HG03558 (cell line): ENCODE measurements at regions not wholly inside any gene's neighbourhood (a gene's known extent, or its start where the extent isn't known, plus 50 kb on each side); places are given as distances from the start of the nearest gene placed in this dataset.
"Not testable (repeated sequence)": the region's sequence is repeated elsewhere in the genome, so short reads cannot be mapped to it uniquely, and the experiment has no call there.

ENCODE experiments used
- ATAC-seq: cut with Tn5 transposase; IDR thresholded peaks from one replicate; pipeline ENCODE4 v1.9.1; 2021; ENCODE audit warnings: moderate number of reproducible peaks; ENCODE audit not compliant: unreplicated experiment; ENCODE audit errors: extremely low read depth

DNA sequence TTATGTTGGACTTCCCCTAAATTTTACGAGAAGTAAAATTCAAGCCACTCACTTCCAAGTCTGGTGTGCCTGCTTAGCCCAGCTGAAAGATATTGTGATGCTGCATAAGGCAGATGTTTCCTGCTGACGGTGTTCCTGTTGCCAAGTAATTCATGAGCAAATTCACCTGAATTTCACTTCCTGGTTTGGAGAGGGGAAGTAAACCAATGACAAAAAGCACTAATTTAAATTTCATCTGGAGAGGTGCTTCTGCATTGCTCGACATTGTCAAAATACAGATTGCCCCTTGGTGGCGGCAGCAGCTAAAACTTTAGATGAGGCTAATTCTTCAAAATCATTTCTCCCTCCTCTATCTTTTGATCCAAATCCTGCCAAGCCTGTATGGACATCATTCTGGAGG, 281.1 kb downstream of the AACS start:
- no peak for ATAC-seq

DNA sequence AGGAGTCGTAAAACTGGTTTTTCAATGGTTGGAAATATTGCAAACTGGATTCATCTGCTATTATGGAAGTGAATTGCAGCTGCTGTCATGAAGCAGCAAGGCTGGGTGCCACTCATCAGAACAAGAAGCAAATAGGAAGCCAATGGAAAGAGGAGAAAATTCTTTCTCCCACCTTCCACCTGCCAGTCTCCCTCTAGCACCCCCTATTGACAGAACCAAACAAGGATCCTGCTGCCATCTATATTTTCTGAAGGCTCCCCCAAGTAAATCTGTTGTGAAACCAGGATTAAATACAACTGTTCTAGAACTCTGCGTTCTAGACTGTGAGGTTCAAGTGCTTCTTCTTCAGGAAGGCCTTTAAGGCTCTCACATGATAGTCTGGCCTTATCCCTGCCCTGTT, 286.6 kb downstream of the AACS start:
- no peak for ATAC-seq

DNA sequence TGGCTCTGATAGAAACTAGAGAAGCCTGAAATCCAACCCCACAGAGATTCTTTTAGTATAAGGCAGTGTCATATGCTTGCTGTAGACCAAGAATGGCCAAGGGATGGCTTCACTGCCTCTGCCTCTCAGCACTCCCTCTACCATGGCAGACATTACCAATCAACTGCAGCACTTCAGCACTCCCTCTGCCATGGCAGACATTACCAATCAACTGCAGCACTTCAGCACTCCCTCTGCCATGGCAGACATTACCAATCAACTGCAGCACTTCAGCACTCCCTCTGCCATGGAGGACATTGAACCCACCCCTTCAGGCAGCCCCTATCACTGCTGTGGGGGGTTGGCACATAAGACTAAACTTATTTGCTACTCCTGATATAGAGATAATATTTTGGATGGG, 287.8 kb downstream of the AACS start:
- not testable (repeated sequence) for ATAC-seq

DNA sequence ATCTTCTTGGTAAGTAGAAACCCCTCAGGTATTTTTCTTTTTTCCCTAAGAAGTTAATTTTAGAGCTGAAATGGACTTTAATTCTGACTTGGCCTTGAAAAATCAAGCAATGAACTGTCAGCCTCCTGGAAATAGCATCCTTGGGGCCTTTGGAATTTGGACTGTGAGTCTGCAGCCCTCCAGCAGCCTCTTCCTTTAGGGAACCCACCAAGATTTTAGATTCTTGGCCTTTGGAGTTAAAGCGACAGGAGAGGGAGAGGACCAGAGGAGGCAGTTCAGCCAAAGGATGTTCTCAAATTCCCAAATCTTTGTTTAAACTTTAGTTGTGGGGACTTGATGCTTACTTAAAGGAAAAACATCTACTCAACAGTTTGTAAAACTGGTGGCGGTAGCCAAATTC, 288.6 kb downstream of the AACS start:
- no peak for ATAC-seq

DNA sequence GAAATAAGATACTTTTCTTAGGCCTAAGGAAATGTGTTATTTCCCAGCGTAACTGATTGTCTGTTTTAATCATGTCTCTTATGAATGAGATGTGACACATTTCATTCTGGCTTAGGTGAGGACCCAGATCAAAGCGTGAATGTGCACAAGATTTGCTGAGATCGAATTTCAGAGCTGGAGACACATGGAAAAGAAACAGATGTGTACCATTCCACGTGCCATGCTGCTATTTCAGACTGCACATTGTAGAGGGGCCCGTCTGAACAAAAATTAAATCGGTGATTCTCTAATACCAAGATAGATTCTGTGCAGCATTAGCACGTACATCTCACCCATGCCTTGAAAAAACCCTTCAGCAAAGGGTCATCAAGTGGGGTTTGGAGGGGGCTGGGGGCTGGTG, 290.4 kb downstream of the AACS start:
- no peak for ATAC-seq

DNA sequence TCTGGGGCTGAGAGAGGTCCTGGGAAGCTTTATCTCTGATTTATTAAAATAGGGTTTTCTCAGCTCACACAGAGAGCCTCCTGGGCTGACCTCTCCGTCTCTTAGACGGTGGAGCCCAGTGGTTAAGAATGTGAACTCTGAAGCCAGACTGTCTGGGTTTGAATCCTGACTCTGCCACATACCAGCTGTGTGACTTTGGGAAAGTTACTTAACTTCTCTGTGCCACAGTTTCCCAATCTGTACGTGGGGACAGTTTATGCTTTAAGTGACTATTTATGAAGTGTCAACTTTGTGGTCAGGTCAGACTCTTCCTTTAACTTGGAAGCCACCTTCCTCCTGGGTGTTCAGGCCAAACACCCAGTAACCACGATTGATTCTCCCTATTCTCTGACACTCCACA, 290.9 kb downstream of the AACS start:
- no peak for ATAC-seq

DNA sequence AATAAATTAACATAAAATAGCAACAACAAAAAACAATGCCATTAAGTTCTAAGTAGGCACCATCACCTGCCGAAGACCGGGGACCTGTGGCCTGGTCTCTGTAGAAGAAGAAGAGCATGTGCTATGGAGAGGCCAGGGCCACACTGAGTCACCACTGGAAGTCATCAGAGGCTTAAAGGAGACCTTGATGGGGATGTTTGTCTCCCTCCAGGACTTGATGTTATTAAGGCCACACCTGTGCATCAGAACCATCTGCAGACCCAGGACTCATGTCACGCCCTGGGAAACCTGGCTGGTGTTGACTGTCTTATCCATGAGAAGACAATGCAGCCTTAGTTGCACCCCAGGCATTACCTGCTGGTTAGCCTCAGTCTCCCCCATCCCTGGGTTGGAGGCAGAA, 292.3 kb downstream of the AACS start:
- no peak for ATAC-seq

DNA sequence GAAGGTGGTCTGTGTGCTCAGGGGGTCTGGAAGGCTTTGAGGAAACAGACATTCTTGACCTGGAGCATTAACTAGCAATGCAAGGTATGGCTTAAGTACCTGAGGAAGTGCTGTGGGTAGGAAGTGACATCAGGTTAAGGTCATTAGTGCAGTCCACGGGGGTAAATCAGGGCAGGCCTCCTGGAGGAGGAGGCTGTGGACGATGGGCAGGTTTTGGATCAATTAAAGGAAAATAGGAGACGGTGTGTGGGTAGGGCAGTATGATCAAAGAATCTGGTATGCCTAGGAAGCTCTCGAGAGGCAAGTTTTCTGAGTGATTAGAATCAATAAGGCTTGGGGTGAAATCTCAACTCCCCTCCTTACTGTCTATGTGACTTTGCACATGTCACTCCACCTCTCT, 295.3 kb downstream of the AACS start:
- no peak for ATAC-seq

DNA sequence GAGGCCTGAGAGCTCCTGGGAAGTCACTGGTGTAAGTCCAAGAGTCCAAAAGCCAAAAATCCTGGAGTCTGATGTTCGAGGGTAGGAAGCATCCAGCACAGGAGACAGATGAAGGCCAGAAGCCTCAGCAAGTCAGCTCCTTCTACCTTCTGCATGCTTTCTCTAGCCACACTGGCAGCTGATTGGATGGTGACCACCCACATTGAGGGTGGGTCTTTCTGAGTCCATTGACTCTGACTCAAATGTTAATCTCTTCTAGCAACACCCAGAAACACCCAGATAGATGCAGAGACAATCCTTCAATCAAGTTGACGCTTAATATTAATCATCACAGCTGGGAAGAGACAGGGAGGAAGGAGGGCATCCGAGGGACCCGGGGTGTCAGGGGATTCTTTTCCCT, 305.8 kb downstream of the AACS start:
- no peak for ATAC-seq

DNA sequence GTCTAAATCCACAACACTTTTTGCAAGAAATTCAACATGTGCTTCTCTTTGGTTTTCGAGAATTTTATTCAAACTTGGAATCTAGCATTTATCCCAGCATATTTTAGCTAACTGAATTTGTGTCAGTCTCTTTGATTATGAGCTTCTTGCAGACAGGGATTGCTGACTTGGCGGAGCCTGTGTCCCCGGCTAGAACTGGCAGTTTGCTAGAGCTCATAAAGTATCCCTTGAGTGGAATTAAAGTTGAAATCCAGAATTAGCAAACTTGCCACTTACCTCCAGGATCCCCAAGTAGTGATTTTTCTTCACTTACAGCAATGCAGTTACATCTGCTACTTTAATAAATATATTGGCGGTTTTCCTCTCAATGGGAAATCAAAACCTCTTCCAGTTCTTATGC, 306.9 kb downstream of the AACS start:
- no peak for ATAC-seq

DNA sequence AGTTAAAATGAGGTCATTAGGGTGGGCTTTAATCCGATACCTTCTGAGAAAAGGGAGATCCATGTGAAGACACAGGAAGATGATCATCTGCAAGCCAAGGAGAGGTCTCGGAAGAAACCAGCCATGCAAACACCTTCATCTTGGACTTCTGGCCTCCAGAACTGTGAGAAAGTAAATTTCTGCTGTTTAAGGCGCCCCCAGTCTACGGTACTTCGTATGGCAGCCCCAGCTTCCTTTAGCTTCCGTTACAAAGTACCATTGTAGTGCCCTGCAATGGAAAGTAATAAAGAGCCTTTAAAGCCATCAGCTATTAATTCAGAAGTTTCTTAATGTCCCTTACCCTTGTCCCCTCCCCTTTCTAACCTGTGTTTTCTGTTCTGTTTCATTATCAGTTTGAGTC, 308.1 kb downstream of the AACS start:
- ATAC-seq, result no peak

DNA sequence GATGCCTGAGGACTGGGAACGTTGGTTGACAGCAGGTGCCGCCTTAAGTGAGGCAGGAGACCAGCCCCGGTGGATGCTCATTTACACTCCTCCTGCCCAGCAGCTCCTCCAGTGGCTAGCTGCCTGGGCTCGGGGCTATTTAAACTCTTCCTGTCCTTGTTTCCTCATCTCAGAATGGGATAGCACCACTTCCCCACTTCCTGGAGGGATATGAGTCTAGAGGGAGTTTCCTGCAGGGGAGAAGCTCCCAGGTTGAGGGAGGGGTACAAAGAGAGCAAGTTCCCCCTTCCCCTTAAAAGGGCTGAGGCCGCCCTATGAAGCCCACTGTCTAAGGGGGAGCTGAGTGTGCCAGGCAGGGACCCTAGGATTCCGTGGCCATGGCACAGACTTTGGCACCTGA, 311.2 kb downstream of the AACS start:
- no peak for ATAC-seq

DNA sequence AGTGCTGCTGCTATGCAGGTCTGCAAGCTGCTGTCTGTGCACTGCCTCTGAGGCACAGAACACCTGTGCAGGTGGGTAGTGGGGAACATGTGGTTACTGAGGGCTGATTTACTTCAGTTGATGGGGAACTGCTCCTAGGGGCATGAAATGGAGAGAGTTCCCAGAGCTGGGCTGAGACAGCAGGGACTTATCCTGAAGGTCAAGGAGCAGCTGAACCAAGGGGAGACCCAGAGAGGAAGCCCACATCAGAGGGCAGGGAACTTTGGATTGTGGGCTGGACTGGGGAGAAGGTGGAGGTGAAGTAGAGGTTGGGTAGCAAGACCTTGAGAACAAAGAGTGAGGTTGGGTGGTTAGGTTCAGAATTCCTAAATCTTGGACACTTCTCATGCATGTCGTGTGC, 311.9 kb downstream of the AACS start:
- ATAC-seq, result no peak

DNA sequence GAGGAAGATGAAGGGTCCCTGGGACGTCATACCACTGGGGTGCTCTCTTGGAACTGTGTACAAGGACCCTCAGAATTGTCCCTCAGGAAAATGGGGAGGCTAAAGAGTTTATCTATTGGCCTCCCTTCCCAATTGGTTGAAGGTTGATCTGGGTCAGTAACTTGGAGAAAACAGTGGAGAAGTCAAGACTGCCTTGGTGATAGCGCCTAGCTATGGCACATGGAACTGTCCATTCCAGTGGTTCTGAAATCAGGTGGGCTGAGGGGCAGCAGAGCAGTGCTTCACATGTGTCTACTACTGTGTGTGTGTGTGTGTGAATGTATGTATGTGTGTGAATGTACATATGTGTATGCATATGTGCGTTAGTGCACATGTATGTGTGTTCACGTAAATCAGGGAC, 316.1 kb downstream of the AACS start:
- no peak for ATAC-seq

DNA sequence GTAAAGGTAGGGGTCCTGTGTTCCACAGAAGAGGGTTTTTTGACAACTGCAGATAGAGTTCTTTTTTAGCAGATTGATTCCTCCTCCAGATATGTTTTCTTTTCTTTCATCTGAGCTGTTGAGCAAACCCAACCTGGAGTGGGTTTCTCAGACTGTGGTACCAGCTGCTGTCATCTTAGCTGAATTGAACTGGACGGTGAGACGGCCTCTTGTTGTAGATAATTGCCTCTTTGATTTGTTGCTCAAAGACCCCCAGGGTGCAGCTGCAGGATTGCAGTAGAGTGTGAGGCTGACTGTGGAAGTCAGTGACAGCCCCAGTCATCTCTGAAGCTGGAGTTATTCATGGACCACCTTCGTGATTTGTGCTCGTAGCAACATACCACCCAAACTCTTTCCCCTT, 317.7 kb downstream of the AACS start:
- no peak for ATAC-seq

DNA sequence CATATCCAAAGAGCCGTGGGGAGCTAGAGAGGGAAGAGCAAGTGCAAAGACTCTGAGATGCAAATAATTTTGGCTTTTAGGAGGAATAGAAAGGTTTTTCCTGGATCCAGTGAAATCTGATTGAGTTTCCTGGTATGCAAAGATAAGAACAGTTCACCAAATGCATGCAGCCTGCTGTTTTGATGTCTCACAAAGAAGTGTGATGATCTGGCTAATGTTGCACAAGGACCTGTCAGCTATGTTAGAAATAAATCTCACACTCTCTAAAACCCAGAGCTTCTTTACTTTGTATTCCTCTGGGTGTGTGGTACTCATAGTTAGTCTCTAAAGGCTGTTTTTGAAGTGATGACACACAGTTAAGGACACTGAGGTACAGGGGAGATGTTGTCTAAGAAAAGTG, 321.4 kb downstream of the AACS start:
- ATAC-seq, result no peak

DNA sequence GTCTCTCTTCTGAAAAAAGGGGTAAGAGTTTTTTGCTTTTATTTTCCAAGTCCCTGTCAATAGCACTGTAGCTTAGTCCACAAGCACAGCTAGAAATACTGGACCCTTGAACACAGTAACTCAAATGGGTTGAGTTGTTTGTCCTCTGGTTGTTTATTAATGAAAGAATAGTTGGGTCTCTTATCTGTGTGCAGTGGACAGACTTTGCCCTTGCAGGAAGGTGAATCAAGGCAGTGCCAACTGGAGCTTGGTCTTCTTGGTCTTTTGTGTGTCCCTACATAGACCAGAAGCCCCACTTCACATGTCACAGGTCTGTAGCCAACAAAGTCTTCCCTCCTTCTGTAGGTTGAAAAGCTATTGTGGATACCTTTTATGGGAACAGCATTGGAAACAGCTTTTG, 322.0 kb downstream of the AACS start:
- no peak for ATAC-seq

DNA sequence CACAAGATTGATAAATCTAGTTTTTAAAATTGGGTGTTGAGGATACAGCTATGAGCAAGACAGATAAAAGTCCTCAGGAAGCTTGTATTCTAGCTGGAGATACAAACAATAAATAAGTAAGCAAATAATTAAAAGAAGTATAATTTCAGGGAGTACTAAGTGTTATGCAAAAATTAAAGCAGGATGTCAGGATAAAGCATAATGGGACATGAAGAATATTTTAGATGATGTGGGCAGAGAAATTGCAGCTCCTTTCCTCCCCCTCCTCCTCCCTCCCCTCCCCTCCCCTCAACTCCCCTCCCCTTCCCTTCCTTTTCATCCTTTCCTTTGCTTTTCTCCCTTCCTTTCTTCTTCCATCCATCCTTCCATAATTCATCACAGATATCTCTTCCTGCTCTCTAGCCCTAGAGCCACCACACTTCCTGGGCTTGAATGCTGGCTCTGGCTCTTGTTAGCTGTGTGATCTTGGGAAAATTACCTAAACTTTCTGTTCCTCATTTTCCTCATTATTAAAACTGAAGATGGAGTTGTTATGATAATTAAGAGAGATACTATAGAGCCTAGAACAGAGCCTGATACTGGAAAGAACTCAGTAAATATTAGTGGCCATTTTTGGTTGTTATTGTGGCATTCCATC, 323.9 kb downstream of the AACS start:
- no peak for ATAC-seq

DNA sequence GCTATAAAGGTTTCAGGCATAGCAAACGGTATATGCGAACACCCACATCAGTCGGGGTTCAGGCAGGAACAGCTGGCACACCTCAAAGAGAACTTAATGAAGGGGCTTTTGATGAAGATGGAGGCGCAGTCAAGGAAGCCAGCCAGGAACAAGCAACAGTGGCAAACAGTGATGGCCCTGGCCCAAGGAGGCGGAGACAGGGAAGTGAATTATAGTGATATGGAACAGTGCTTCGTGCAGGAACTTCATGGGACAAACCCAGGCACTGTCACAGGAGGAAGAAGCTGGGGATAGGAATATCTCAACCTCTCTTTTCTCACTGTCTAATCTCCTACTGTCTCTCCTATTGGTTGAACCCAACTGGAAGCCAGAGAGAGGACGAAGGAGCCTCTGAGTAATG, 328.3 kb downstream of the AACS start:
- ATAC-seq, result no peak

DNA sequence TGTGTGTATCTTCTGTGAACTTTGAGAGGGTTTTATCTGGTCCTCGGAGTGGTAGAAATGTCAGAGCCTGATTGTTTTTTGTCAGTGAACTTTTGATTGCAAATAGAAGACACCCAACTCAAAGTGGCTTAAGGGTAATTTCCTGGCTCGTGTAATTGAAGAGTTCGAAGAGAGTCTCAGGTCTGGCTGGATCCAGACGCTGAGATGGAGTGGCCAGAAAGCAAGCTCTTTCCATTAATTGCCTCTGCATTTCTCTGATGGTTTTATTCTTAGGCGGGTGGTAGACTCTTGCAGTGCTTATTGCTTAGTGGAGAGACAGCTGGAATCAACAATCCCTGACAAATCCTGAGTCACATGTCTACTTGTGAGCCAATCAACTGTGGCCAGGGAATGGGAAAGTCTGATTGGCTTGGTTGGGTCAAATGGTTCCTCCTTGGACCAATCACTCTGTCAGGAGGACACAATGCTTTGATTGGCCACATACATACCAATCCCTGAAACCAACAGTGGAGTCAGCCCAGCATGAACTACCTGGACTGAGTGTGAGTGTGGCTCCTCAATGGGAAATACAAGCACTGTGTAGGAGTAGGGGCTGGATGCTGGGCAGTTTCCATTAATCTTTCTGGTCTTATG, 330.5 kb downstream of the AACS start:
- no peak for ATAC-seq

DNA sequence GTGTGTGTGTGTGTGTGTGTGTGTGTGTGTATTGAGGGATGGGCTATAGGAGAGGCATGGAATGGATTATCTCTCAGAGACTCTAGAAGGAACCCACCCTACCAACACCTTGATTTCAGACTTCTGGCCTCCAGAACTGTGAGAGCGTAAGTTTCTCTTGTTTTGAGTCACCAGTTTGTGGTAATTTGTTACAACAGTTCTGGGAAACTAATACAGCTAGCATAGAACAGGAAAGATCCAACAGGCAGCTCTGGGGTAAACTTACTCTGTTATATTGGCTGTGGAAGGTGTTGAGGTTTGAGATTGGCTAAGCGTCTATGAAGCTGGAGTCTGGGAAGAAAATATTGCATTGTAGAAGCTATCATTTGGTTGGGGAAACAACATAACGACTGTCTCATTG, 334.3 kb downstream of the AACS start:
- ATAC-seq, result no peak
